Keratinocyte (primary cell): ENCODE measurements at regions not wholly inside any gene's neighbourhood (a gene's known extent, or its start where the extent isn't known, plus 50 kb on each side); places are given as distances from the start of the nearest gene placed in this dataset.

Experiments
- DNase-seq: peaks from one replicate; pipeline ENCODE4 v3.0.0-alpha.2; 2011; ENCODE audit warnings: low read depth, missing footprints, low spot score
- FAIRE-seq: peaks from 2 replicates; lab custom pipeline; 2011; peaks lifted over from hg19 to GRCh38; lab: Jason Lieb, UNC
- H2AFZ ChIP-seq: 2 replicates; pipeline ENCODE4 v1.6.0; 2012; ENCODE audit warnings: low read length, control low read depth, inconsistent platforms; ENCODE audit not compliant: control insufficient read depth
- H3K27ac ChIP-seq: 2 replicates; pipeline ENCODE4 v1.5.1; 2011; ENCODE audit warnings: low read length; ENCODE audit not compliant: control insufficient read depth, insufficient read depth
- H3K27me3 ChIP-seq: 3 replicates; pipeline ENCODE4 v1.6.0; 2011; ENCODE audit warnings: low read length; ENCODE audit not compliant: control insufficient read depth, insufficient read depth; ENCODE audit errors: extremely low read depth
- H3K36me3 ChIP-seq, 2 experiments: 2 replicates in 1 of 2; 3 replicates in 1 of 2; pipeline ENCODE4 v1.5.1; 2011; ENCODE audit warnings: low read length in 2 of 2, mild to moderate bottlenecking in 1 of 2; ENCODE audit not compliant: control insufficient read depth in 2 of 2, insufficient read depth in 2 of 2; ENCODE audit errors: extremely low read depth in 1 of 2
- H3K4me1 ChIP-seq: 3 replicates; pipeline ENCODE4 v1.5.1; 2011; ENCODE audit warnings: low read length; ENCODE audit not compliant: control insufficient read depth, insufficient read depth; ENCODE audit errors: extremely low read depth
- H3K4me2 ChIP-seq: 3 replicates; pipeline ENCODE4 v1.6.0; 2011; ENCODE audit warnings: low read depth, low read length; ENCODE audit not compliant: control insufficient read depth, insufficient read depth; ENCODE audit errors: extremely low read depth
- H3K4me3 ChIP-seq, 3 experiments: fragments of 200-600 bp in 1 of 3; sonication (generic) in 1 of 3; 2 replicates in 2 of 3; 3 replicates in 1 of 3; pipeline ENCODE4 v1.5.1; 2011 to 2016; ENCODE audit warnings: low read length in 3 of 3, mild to moderate bottlenecking in 3 of 3, control low read depth in 2 of 3, inconsistent platforms in 1 of 3, low read depth in 1 of 3, mixed read lengths in 1 of 3, mixed run types in 1 of 3, moderate library complexity in 1 of 3; ENCODE audit not compliant: control insufficient read depth in 2 of 3, insufficient read depth in 2 of 3; ENCODE audit errors: extremely low read depth in 1 of 3
- H3K79me2 ChIP-seq: 2 replicates; pipeline ENCODE4 v1.6.0; 2012; ENCODE audit warnings: low read length; ENCODE audit not compliant: control insufficient read depth, insufficient read depth
- H3K9ac ChIP-seq: 3 replicates; pipeline ENCODE4 v1.6.0; 2011; ENCODE audit warnings: low read length; ENCODE audit not compliant: control insufficient read depth, insufficient read depth; ENCODE audit errors: extremely low read depth
- H3K9me1 ChIP-seq: 3 replicates; pipeline ENCODE4 v1.6.0; 2011; ENCODE audit warnings: low read length; ENCODE audit not compliant: control insufficient read depth, insufficient read depth; ENCODE audit errors: extremely low read depth
- H3K9me3 ChIP-seq: 2 replicates; pipeline ENCODE4 v1.5.1; 2012; ENCODE audit warnings: low read depth, low read length; ENCODE audit not compliant: control insufficient read depth
- H4K20me1 ChIP-seq: 3 replicates; pipeline ENCODE4 v1.6.0; 2011; ENCODE audit warnings: low read length; ENCODE audit not compliant: control insufficient read depth, insufficient read depth; ENCODE audit errors: extremely low read depth
- EZH2 ChIP-seq: IDR thresholded peaks from one replicate; pipeline ENCODE4 v1.6.1; 2012; ENCODE audit warnings: inconsistent platforms, mild to moderate bottlenecking, low read length, moderate library complexity
- dilution Hi-C: fragments of 300-500 bp; cut with MboI; formaldehyde crosslinking; loops from one replicate; pipeline ENCODE4 v1.7.0; 2020; ENCODE audit warnings: low sequenced_read_pairs; ENCODE audit not compliant: extremely low pct_ligation_motif_present
- TF ChIP-seq, protein P1 (sequence below), 3 experiments: IDR thresholded peaks in 1 of 3; conservative IDR thresholded peaks in 1 of 3; optimal IDR thresholded peaks in 1 of 3; 2 replicates in 2 of 3; 3 replicates in 1 of 3; pipeline versions ENCODE3 to v1.5.1; 2011; ENCODE audit warnings: low read length in 3 of 3, mild to moderate bottlenecking in 3 of 3, moderate library complexity in 2 of 3, control low read depth in 1 of 3, inconsistent platforms in 1 of 3; ENCODE audit not compliant: insufficient read depth in 2 of 3; ENCODE audit errors: extremely low read depth in 1 of 3

DNA sequence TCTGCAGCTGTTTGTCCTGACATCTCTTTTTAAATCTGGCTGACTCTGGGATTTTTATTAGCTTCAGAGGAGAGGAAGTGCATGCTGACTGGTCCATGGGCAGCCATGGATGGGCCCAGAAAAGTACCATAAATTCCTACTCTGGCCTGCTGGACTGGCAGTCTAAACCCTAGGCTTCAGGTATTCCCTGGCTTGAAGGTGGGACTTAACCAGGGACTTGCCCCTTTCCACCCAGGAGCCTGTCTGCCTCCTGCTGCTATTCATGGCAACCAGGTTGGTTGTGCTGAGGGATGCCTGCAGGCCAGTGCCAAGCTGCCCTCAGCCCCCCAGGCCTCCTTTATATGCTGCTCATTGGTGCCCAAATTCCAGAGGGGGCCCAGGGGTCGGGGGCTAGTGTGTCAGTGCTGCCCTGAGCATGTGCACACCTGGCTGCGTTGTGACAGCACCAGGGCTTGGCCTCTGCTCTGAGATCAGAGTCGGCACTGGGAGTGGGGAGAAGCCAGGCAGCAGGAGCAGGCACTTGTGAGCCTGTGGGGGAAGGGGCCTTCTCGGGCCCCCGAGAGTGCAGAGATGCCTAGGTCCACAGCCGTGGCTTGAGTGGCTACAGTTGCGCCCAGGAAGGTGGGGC lies 195.7 kb upstream of the TFPI start:
- no peaks in the 10 kb centered on the region for H3K36me3 ChIP-seq
- TF ChIP-seq, protein P1, sequence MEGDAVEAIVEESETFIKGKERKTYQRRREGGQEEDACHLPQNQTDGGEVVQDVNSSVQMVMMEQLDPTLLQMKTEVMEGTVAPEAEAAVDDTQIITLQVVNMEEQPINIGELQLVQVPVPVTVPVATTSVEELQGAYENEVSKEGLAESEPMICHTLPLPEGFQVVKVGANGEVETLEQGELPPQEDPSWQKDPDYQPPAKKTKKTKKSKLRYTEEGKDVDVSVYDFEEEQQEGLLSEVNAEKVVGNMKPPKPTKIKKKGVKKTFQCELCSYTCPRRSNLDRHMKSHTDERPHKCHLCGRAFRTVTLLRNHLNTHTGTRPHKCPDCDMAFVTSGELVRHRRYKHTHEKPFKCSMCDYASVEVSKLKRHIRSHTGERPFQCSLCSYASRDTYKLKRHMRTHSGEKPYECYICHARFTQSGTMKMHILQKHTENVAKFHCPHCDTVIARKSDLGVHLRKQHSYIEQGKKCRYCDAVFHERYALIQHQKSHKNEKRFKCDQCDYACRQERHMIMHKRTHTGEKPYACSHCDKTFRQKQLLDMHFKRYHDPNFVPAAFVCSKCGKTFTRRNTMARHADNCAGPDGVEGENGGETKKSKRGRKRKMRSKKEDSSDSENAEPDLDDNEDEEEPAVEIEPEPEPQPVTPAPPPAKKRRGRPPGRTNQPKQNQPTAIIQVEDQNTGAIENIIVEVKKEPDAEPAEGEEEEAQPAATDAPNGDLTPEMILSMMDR (optimal IDR thresholded peaks at IDR 0.05 in 1 of 3, IDR thresholded peaks at IDR 0.05 in 1 of 3, conservative IDR thresholded peaks at IDR 0.05 in 1 of 3; ENCODE audit: extremely low read depth in 1 of 3, insufficient read depth in 2 of 3, low read length in 3 of 3) = no peak
- no peak for TF ChIP-seq EZH2
- H3K9ac ChIP-seq = no peak overlapping the region
- H4K20me1 ChIP-seq = no peaks in the 10 kb centered on the region
- no peak overlapping the region for H2AFZ ChIP-seq
- peaks cover 4% of the 10 kb centered on the region for H3K4me1 ChIP-seq
- no peak overlapping the region for H3K4me2 ChIP-seq
- dilution Hi-C loops = no loop called here
- no peaks in the 10 kb centered on the region for H3K9me3 ChIP-seq
- H3K9me1 ChIP-seq = no peaks in the 10 kb centered on the region
- no peaks in the 10 kb centered on the region for H3K27me3 ChIP-seq
- H3K79me2 ChIP-seq = no peaks in the 10 kb centered on the region
- H3K4me3 ChIP-seq = no peak overlapping the region
- no peak overlapping the region for H3K27ac ChIP-seq
- FAIRE-seq (no peak), DNase-seq (no peak)

DNA sequence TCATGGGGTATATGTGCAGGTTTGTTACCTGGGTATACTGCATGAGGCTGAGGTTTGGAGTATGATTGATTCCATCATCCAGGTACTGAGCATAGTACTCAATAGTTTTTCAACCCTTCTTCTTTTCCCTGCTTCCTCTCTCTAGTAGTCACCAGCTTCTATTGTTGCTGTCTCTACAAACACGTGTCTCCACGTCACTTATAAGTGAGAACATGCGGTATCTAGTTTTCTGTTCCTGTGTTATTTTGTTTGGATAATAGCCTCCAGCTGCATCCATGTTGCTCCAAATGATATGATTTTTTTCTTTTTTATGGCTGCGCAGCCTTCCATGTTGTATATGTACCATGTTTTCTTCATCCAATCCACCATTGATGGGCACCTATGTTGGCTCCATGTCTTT lies 214.8 kb upstream of the TFPI start:
- Histone ChIP-seq H3K9ac (no peak overlapping the region), H4K20me1 (no peaks in the 10 kb centered on the region), H3K36me3 (no peaks in the 10 kb centered on the region), H3K4me2 (no peak overlapping the region), H3K79me2 (no peaks in the 10 kb centered on the region), H3K9me3 (no peaks in the 10 kb centered on the region), H3K9me1 (no peaks in the 10 kb centered on the region), H2AFZ (no peak overlapping the region), H3K4me3 (no peak overlapping the region), H3K27ac (no peak overlapping the region), H3K4me1 (peaks cover 1% of the 10 kb centered on the region), H3K27me3 (no peaks in the 10 kb centered on the region)
- FAIRE-seq = no peak
- DNase-seq = no peak
- dilution Hi-C loops = no loop called here
- no peak for TF ChIP-seq EZH2
- TF ChIP-seq, protein P1 (optimal IDR thresholded peaks at IDR 0.05 in 1 of 3, IDR thresholded peaks at IDR 0.05 in 1 of 3, conservative IDR thresholded peaks at IDR 0.05 in 1 of 3; ENCODE audit: extremely low read depth in 1 of 3, insufficient read depth in 2 of 3, low read length in 3 of 3) = no peak
